ENCODE measurements at regions not wholly inside any gene's neighbourhood (a gene's known extent, or its start where the extent isn't known, plus 50 kb on each side); places are given as distances from the start of the nearest gene placed in this dataset.

DNA sequence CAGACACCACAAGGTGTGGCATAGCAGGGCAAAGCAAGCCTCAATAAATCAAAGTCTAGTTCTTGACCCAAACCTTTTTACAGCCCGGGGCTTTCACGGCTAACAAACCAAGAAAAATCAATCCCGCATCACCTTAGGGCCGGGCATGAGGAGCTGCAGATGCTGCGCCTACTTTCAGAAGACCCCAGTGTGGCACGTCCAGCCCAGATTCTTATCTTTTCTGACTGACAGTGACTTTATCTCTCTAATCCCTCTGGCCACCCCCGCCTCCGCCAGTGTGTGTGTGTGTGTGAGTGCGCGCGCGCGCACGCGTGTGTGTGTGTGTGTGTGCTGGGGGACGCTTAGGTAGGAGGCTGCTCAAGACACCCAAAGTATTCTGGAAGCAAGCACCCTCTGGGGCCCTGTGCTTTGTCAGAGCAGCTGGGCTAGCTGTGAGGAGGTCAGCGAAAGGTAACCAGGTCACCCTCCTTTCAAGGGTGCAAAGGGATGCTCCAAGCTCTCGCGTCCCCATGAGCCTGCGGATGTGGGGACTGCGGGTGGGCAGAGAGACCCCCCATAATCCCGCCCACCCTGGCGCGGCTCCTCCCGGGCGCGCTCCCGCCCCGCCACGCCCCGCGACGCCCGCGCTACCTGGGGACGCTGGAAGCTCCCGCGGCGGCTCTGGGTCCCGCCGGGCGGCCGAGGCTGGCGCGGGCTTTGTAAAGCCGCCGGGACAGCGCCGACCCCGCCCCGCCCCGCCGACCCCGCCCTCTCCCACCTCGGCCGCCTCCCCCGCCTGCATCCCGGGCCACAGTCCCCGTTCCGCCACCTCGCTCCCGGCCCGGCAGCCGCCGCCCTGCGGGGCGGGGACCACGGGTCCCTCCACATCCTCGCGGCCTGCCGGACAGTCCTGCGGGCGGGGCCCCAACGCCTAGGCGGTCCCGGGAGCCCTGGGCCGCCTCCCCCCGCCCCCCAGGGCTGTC is 57.1 kb upstream of the RHOBTB1 start:
- peak in 2 of 3 donors; percentile 24 to 70 for DNase-seq

DNA sequence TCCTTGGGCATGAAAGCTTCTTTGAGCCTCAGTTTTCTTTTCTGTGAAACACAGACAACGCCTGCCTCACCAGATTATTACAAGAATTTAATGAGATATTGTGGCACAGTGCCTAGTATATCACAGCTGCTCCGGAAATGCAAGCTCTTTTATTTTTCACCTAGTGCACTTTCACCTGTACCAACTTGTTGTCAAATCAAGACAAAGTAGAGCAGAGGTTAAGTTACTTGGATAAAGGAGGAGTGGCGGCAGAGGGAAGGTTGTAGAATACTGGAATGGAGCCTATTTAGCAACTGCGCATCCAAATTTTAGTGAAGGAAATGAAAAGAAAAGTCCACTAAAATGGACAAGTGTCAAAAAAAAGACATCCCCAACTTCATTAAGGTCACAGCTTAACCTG is 54.9 kb upstream of the RHOBTB1 start:
- no peak for DNase-seq

DNA sequence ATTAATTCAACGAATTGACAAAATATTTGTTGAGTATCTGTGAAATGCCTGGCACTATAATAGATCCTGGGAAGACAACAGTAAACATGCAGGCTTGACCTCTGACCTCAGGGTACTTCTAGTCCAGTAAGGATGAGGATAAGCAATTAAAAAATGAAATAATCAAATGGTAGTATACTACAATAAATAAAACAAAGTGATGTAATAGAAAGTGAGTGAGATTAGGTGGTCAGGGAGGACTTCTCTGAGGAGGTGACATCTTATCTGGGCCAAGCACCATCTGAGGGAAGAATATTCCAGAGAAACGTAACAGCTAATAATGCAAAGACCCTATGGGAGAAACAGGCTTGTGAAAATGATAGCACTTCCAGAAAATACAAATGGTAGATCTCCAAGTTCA is 50.1 kb upstream of the RHOBTB1 start:
- no peak for DNase-seq
